ENCODE measurements at regions not wholly inside any gene's neighbourhood (a gene's known extent, or its start where the extent isn't known, plus 50 kb on each side); places are given as distances from the start of the nearest gene placed in this dataset.
"Not testable (repeated sequence)": the region's sequence is repeated elsewhere in the genome, so short reads cannot be mapped to it uniquely, and the experiment has no call there.

DNA sequence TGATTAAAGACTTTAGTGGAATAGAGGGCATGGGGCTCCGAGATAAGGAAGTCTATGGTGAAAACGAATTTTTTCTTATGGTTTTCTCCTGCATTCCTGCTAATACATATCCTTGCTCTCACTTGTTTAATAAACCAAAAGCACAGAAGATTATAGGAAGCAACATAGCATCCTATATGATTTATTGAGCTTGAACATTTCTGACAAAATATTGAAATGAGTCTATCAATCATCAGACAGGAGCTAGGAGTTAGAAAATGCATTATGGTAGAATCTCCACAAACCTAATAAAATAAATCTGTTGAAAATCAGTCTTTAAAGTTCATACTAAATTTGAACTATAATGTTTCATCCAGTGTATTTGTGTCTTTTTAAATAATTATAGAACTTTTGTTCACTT is 554.6 kb upstream of the RGMB start:
- peaks cover 9% of the 10 kb centered on the region for H3K9me3 Mint-ChIP-seq
- TF ChIP-seq, protein P1, sequence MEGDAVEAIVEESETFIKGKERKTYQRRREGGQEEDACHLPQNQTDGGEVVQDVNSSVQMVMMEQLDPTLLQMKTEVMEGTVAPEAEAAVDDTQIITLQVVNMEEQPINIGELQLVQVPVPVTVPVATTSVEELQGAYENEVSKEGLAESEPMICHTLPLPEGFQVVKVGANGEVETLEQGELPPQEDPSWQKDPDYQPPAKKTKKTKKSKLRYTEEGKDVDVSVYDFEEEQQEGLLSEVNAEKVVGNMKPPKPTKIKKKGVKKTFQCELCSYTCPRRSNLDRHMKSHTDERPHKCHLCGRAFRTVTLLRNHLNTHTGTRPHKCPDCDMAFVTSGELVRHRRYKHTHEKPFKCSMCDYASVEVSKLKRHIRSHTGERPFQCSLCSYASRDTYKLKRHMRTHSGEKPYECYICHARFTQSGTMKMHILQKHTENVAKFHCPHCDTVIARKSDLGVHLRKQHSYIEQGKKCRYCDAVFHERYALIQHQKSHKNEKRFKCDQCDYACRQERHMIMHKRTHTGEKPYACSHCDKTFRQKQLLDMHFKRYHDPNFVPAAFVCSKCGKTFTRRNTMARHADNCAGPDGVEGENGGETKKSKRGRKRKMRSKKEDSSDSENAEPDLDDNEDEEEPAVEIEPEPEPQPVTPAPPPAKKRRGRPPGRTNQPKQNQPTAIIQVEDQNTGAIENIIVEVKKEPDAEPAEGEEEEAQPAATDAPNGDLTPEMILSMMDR (IDR thresholded peaks at IDR 0.05; ENCODE audit: unreplicated experiment): no peak
- no peaks in the 10 kb centered on the region for H3K36me3 Mint-ChIP-seq
- DNase-seq (ENCODE audit: low spot score in 2 of 2, unreplicated experiment in 2 of 2): no peak
- no peak overlapping the region for H3K4me3 Mint-ChIP-seq
- no peaks in the 10 kb centered on the region for H3K4me1 Mint-ChIP-seq
- no peaks in the 10 kb centered on the region for H3K27me3 Mint-ChIP-seq (ENCODE audit: low read depth)
- H3K27ac Mint-ChIP-seq: no peak overlapping the region

DNA sequence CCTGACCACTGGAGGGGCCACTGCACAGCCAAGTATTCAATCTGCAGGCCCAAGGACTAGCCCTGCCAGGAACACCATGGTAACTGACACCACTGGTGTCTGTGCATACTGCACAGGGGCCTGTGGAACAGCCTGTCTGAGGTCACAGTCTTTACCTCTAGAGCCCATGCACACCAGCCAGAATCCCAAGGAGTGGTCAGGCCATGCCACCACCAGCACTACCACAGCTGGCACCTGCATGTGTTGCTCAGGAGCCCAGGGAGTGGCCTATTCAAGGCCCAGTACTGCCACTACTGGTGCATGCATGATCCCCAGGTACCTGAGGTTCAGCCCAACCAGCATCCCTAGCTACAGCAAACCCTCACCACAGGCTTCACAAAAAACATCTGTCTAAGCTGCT is 546.0 kb upstream of the RGMB start:
- Mint-ChIP-seq H3K4me3 (no peak overlapping the region), H3K27ac (no peak overlapping the region), H3K36me3 (no peaks in the 10 kb centered on the region), H3K9me3 (peaks cover 65% of the 10 kb centered on the region), H3K4me1 (no peaks in the 10 kb centered on the region), H3K27me3 (ENCODE audit: low read depth) (no peaks in the 10 kb centered on the region)
- TF ChIP-seq, protein P1 (IDR thresholded peaks at IDR 0.05; ENCODE audit: unreplicated experiment): no peak
- DNase-seq (ENCODE audit: low spot score in 2 of 2, unreplicated experiment in 2 of 2): no peak

DNA sequence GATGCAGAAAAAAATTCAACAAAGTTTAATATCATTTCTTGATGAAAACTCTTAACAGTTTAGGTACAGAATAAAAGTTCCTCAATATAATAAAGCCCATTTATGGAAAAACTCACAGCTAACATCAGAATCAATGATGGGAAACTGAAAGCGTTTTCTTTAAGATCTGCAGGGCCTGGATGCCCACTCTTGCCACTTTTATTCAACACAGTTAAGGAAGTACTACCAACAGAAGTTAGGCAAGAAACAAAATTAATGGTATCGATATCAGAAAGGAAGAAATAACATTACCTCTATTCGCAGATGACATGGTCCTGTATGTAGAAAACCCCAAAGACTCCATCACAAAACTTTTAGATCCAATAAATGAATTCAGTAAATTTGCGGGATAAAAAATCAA is 542.4 kb upstream of the RGMB start:
- Mint-ChIP-seq H3K27me3 (ENCODE audit: low read depth) (no peaks in the 10 kb centered on the region), H3K27ac (no peak overlapping the region), H3K4me3 (no peak overlapping the region), H3K9me3 (peaks cover 48% of the 10 kb centered on the region), H3K36me3 (no peaks in the 10 kb centered on the region), H3K4me1 (no peaks in the 10 kb centered on the region)
- TF ChIP-seq, protein P1 (IDR thresholded peaks at IDR 0.05; ENCODE audit: unreplicated experiment): no peak
- DNase-seq (ENCODE audit: low spot score in 2 of 2, unreplicated experiment in 2 of 2): no peak

DNA sequence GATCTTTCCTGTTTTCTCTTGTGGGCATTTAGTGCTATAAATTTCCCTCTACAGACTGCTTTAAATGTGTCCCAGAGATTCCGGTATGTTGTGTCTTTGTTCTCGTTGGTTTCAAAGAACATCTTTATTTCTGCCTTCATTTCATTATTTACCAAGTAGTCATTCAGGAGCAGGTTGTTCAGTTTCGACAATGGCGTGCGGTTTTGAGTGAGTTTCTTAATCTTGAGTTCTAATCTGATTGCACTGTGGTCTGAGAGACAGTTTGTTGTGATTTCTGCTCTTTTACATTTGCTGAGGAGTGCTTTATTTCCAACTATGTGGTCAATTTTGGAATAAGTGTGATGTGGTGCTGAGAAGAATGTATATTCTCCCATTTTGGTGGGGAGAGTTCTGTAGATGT is 535.7 kb upstream of the RGMB start:
- H3K27me3 Mint-ChIP-seq (ENCODE audit: low read depth); H3K4me3 Mint-ChIP-seq; H3K36me3 Mint-ChIP-seq; H3K4me1 Mint-ChIP-seq; DNase-seq (ENCODE audit: low spot score in 2 of 2, unreplicated experiment in 2 of 2); H3K27ac Mint-ChIP-seq: not testable (repeated sequence)
- peaks cover 42% of the 10 kb centered on the region for H3K9me3 Mint-ChIP-seq

DNA sequence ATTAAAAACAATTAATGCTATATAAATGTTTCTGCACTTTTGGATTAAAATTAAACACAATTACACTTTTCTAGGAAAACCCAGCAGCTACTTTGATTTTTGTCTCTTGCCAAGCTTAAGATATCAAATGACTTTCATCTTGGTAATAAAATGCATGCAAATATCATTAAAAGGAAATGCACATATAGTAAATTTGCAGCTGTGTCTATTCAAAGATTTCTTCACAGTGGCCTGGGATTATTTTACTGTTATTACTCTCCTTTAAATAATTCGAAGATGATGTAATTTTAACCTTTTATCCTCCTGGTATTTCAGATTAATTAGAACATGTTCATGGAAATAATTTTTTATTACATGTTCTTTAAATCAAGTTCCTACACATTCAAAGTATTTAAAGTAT is 529.5 kb upstream of the RGMB start:
- Mint-ChIP-seq H3K4me1 (no peaks in the 10 kb centered on the region), H3K4me3 (no peak overlapping the region), H3K9me3 (peaks cover 14% of the 10 kb centered on the region), H3K27me3 (ENCODE audit: low read depth) (no peaks in the 10 kb centered on the region), H3K27ac (no peak overlapping the region), H3K36me3 (no peaks in the 10 kb centered on the region)
- TF ChIP-seq, protein P1 (IDR thresholded peaks at IDR 0.05; ENCODE audit: unreplicated experiment): no peak
- no peak for DNase-seq (ENCODE audit: low spot score in 2 of 2, unreplicated experiment in 2 of 2)

DNA sequence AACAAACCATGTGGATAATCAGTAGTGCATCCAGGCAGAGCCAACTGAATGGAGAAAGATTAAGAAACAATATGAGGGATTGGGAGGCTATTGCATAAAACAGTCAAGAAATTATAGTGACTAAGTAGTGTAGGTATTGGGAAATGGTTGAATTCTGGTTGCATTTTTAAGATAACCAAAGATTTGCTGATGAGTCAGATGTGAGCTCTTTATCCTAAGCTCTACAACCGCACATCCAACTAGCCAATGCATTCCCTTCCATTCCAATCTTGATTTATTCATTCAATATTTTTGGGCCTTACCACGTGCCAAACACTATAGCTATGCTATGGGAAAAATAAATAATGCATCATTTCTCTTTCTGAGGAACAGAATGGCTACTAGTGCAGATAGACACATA is 524.5 kb upstream of the RGMB start:
- Mint-ChIP-seq H3K27ac (no peak overlapping the region), H3K4me3 (no peak overlapping the region), H3K36me3 (no peaks in the 10 kb centered on the region), H3K27me3 (ENCODE audit: low read depth) (no peaks in the 10 kb centered on the region), H3K4me1 (no peaks in the 10 kb centered on the region), H3K9me3 (no peaks in the 10 kb centered on the region)
- no peak for DNase-seq (ENCODE audit: low spot score in 2 of 2, unreplicated experiment in 2 of 2)
- TF ChIP-seq, protein P1 (IDR thresholded peaks at IDR 0.05; ENCODE audit: unreplicated experiment): no peak

Measured in mesothelial cell of epicardium (in vitro differentiated cells).